ENCODE measurements at regions not wholly inside any gene's neighbourhood (a gene's known extent, or its start where the extent isn't known, plus 50 kb on each side); places are given as distances from the start of the nearest gene placed in this dataset.

GRCh38 chr12:59010118-59010517 lies 89.8 kb upstream of the LRIG3 start:
- POLR2A ChIA-PET: no interaction called here
- in situ Hi-C loops (cut with MboI): no loop called here
- Histone ChIP-seq H2AFZ (ENCODE audit: control insufficient read depth, low read depth, low read length) (no peak overlapping the region), H3K36me3 (ENCODE audit: control insufficient read depth in 2 of 2, insufficient read depth in 2 of 2, low read length in 1 of 2) (no peaks in the 10 kb centered on the region), H3K4me1 (ENCODE audit: control insufficient read depth, insufficient read depth, low read length) (no peaks in the 10 kb centered on the region), H3K27ac (ENCODE audit: control insufficient read depth, insufficient read depth) (no peak overlapping the region), H3K4me3 (no peak overlapping the region), H3K4me2 (ENCODE audit: control insufficient read depth, insufficient read depth) (no peak overlapping the region), H4K20me1 (ENCODE audit: control insufficient read depth, insufficient read depth) (no peaks in the 10 kb centered on the region), H3K9me3 (replicated peaks; ENCODE audit: control insufficient read depth, insufficient read depth, low read length) (no peaks in the 10 kb centered on the region), H3K79me2 (ENCODE audit: control insufficient read depth, insufficient read depth, low read length) (no peaks in the 10 kb centered on the region), H3K27me3 (replicated peaks in 1 of 2; ENCODE audit: control insufficient read depth in 2 of 2, insufficient read depth in 2 of 2, low read length in 1 of 2) (no peaks in the 10 kb centered on the region), H3K9ac (ENCODE audit: control insufficient read depth, insufficient read depth, low read length) (no peak overlapping the region)
- TF ChIP-seq ZBTB11 (CRISPR knock-in tag; IDR thresholded peaks at IDR 0.05) (no peak), NFXL1 (IDR thresholded peaks at IDR 0.05; ENCODE audit: borderline replicate concordance) (no peak), KAT2A (conservative IDR thresholded peaks at IDR 0.05; ENCODE audit: control insufficient read depth, low read depth, low read length) (no peak), SMAD5 (IDR thresholded peaks at IDR 0.05; ENCODE audit: low read depth) (no peak), SMC3 (IDR thresholded peaks at IDR 0.05; ENCODE audit: borderline replicate concordance, low read length) (no peak), GABPA (IDR thresholded peaks at IDR 0.05; ENCODE audit: low read depth) (no peak), HCFC1 (IDR thresholded peaks at IDR 0.05; ENCODE audit: low read length) (no peak), CBFB (IDR thresholded peaks at IDR 0.05; ENCODE audit: low read depth) (no peak), ZNF24 (IDR thresholded peaks at IDR 0.05) (no peak), BMI1 (IDR thresholded peaks at IDR 0.05; ENCODE audit: borderline replicate concordance) (no peak), CHD2 (IDR thresholded peaks at IDR 0.05; ENCODE audit: borderline replicate concordance, low read depth, low read length) (no peak), NR2C1 (IDR thresholded peaks at IDR 0.05) (no peak), RCOR1 (conservative IDR thresholded peaks at IDR 0.05; ENCODE audit: low read depth, low read length) (no peak), SPI1 (IDR thresholded peaks at IDR 0.05; ENCODE audit: borderline replicate concordance, insufficient read depth, low read depth, low read length) (no peak), RAD51 (IDR thresholded peaks at IDR 0.05) (no peak), SREBF2 (IDR thresholded peaks at IDR 0.05; ENCODE audit: low read length) (no peak), NR2F1 (conservative IDR thresholded peaks at IDR 0.05) (no peak), PML (IDR thresholded peaks at IDR 0.05; ENCODE audit: low read length) (no peak)
- CTCF ChIA-PET: no interaction called here
- RAD21 ChIA-PET (ENCODE audit: unreplicated experiment): no interaction called here
- BruUV-seq (replicated peaks): no TSS peak
- DNase-seq (ENCODE audit: low read depth, low spot score) (no peak), FAIRE-seq (no peak), ATAC-seq (no peak)
- WGBS (ENCODE audit: insufficient coverage, insufficient replicate concordance, low lambda C conversion rate, missing lambda C conversion rate): 54% methylated on average over 5 of the region's 5 CpGs
- SMC1A ChIA-PET (ENCODE audit: uncharacterized antibody, unreplicated experiment): interaction anchor here (0.6 kb wide), 1 partner anchor 22 kb away, joined by 3 read pairs; no protein-coding TSS in a partner anchor
- intact Hi-C loops (cut with micrococcal nuclease; ENCODE audit: unreplicated experiment): no loop called here

Data from GM12878 (cell line).